Hepatic stellate cell (primary cell): ENCODE measurements at regions not wholly inside any gene's neighbourhood (a gene's known extent, or its start where the extent isn't known, plus 50 kb on each side); places are given as distances from the start of the nearest gene placed in this dataset.

Experiments
- DNase-seq: peaks from one replicate; pipeline ENCODE4 v3.0.0; 2011; ENCODE audit warnings: low spot score

DNA sequence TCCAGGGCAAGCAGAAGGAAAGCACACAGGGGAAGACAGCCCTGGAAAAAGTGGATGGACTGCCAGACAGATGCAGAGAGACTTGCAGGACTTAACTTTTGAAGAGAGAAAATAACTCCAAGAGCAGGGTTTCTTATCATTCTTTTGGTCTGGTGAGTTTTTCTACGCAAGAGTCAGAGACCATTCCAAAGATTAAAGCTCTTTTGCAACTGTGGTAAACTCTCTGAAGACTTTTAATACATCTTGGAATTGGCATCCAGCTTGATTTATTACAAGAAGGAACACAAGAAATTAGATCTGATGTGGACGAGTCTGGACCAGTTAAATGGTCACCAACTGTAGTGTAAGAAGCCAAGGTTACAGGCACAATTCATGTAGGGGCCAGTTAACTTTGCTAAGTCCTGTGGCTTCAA, 153.4 kb downstream of the SIPA1L2 start:
- DNase-seq, result no peak

DNA sequence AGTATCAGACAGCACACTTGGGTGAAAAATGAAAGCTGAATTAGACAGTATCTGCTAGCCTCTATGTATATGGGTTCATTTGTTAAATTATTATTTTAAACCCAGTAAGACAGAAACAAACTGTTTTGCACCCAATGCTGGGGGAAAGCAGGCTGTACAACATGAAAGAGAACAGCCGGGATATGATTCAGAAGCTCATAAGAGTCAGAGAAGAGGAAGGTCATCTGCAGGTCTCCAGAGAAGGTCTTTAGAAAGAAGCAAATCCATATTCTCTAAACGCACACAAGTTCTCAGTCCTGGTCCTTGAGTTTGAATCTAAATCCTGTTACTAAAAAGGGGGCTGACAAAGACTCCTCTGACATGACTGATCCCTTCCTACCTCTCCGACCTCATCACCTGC, 155.1 kb downstream of the SIPA1L2 start:
- DNase-seq, result no peak

GRCh38 chr1:232473900-232474299, 156.0 kb downstream of the SIPA1L2 start:
- DNase-seq, result no peak

- DNase-seq, result no peak
These were observed 156.6 kb downstream of the SIPA1L2 start for GRCh38 chr1:232473324-232473723.

- no peak for DNase-seq
These were observed 157.4 kb downstream of the SIPA1L2 start for GRCh38 chr1:232472485-232473041.

GRCh38 chr1:232471250-232471649, 158.7 kb downstream of the SIPA1L2 start:
- DNase-seq, result no peak

GRCh38 chr1:232470711-232471110, 159.2 kb downstream of the SIPA1L2 start:
- no peak for DNase-seq

DNA sequence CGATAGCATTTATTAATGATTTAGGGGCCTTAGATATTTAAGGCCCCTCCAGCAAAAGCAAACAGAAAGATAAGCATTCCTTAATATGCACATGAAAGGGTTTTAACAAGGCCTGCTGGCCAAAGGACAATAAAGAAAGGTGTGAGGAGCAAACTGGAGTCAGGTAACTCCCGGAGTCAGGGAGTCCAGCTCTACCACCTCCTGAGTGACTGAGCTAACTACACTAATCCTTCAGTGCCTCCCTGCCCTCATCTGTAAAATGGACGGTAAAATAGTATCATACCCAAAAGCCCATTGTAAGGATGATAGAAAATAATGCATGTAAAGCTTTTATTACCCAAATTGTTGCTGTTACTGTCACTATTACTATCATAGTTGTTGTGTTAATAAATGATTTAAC, 161.7 kb downstream of the SIPA1L2 start:
- DNase-seq, result no peak

DNA sequence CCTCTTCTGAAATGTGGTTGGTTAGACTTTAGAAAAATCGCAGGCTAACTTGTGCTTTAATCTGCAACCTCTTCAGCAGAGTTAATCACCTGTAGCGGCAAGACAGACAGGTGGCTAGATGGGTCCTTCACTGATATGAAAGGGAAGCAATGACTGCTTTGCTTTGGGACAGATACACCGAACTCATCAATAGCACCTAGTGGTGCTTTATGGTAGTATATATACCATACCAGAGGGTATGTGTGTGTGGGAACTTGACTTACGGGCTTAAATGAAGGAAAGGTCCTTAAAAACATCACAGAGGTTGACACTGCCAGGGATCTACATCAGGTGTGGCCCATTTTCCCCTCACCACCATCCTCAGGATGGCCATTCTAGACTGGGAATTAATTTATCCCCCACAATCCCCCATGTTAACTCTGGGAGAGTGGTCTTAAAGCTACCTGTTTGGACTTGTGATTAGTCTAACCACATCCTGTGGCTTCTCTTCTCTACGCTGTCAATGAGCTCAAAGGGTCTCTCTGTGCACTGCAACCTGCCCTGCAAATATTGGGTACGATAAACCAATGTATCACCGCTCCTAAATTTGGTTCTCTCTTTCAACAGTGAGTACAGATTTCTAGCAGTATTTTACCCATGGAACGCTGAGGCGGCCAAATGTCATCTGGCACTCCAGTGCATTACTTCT, 162.7 kb downstream of the SIPA1L2 start:
- no peak for DNase-seq

GRCh38 chr1:232464325-232464724, 165.6 kb downstream of the SIPA1L2 start:
- DNase-seq, result no peak

DNA sequence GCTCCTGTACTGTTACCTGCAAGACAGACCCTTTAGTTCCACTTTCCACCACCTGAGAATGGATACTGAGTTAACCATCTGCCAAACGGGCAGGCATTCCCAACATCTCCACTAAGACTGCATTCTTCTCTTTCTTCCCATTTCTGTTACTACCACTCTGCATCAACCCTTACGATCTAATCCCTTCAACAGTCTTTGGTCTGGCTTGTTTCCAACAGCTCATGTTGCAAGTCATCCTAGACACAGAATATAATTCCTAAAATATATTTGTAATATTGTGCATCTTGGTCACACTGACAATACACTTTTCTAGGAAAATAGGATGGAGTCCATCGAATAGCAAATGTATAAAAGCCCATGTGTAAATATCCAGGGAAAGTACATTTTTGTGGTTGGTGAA, 166.7 kb downstream of the SIPA1L2 start:
- no peak for DNase-seq

GRCh38 chr1:232462213-232462612, 167.7 kb downstream of the SIPA1L2 start:
- DNase-seq, result no peak

GRCh38 chr1:232459826-232460225, 170.1 kb downstream of the SIPA1L2 start:
- DNase-seq, result no peak

DNA sequence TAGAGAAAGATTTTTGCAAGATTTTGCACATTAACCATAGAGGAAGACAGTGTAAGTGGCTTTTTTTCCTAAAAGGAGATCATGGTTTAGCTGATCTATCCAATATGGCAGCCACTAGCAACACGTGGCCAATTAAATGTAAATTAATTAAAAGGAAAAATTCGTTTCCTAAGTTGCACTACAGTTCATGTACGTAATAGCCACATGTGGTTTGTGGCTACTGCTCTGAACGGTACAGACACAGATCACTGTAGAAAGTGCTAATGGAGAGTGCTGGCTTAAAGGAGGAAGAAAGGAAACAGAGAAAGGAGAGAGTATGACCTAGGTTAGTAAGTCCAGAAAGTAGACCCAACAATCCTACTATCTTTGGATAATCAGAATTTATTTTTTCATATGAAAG, 170.8 kb downstream of the SIPA1L2 start:
- DNase-seq, result no peak

- DNase-seq, result no peak
These were observed 172.3 kb downstream of the SIPA1L2 start for GRCh38 chr1:232457595-232457994.

- no peak for DNase-seq
These were observed 173.2 kb downstream of the SIPA1L2 start for GRCh38 chr1:232456714-232457113.

DNA sequence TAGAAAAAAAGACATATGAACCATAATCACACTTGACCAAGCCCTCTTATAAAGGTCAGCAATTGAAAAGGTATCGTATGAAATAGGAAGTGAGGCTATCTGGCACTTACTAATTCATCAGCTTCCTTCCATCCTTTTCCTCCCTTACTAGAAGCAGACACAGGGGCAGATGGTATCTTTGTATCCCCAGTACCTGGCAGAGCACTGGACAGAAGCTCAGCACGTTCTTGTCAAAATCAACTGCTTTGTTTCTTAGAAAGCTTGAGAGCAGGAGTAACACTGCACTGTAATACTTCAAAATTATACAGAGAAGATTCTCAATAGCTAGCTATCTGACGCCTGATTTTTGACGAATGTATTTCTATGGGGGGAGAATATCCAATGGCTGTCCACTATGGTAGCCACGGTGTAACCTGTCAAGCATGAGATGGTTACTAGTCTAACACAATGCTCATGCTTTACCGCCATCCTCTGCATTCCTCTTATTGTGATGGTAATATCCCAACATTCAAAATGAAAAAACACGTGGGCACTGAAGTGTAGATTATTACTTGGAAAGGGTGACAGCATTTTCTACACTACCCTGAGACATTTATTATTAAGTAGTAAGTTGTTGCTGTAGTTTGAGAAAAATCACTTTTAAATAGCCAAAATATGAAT, 175.6 kb downstream of the SIPA1L2 start:
- DNase-seq, result no peak

GRCh38 chr1:232452736-232453440, 177.0 kb downstream of the SIPA1L2 start:
- DNase-seq, result no peak

DNA sequence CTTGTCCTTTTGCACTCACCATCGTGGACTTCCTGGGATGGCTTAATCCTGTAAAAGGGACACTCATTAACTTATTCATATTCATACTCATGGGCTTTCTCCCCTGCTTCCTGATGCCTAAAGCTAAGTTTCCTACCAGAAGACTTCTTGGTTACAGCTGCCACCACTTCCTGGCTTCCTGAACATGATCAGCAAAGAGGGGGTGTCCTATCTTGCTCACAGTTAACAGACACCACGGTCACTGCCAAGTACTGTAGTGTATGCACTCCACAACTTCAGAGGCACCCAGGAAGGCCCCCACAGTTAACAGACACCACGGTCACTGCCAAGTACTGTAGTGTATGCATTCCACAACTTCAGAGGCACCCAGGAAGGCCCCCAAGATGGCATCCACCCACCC, 177.8 kb downstream of the SIPA1L2 start:
- DNase-seq, result no peak

- no peak for DNase-seq
These were observed 178.4 kb downstream of the SIPA1L2 start for GRCh38 chr1:232451506-232451905.

DNA sequence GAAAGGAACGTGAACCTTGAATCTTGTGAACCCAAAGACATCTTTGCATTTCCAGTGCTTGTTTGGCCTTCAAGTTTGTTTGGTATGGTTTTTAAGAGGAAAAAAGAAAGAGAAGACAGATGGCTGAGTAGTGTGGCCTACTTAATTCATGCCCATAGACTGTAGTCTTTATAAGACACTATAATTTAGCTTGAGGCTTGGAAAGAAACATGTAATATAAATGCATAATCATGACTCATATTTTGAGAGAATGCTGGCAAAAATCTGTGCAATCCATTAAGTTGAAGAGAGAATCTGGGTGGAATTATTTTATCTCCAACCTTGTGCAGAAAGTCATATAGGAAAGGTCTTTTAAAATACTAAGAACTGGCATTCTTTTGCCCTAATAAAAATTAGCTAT, 179.3 kb downstream of the SIPA1L2 start:
- no peak for DNase-seq

DNA sequence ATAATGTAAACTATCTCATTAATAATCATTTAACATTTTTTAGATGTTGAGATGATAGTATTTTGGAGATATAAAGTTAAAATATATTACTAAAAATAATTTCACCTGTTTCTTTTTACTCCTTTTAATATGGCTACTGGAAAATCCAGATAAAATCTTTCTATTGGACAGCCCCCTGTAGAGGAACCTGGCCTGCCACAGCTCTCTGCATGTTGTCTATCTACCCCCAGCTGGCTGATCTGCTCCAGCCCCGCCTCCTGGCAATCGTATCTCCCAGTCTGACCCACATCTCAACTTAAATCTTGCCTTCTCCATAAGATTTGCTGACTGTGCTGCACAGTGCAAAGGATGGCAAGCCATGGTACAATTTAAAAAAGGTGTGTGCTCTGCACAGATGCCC, 182.8 kb downstream of the SIPA1L2 start:
- no peak for DNase-seq
